OCI-LY7 (cell line): ENCODE measurements at regions not wholly inside any gene's neighbourhood (a gene's known extent, or its start where the extent isn't known, plus 50 kb on each side); places are given as distances from the start of the nearest gene placed in this dataset.

ENCODE experiments used
- BruUV-seq: library from RNA; stranded (reverse); fragments of 400-500 nt; replicated peaks from 2 replicates; lab custom pipeline; 2021; lab: Mats Ljungman, UMichigan
- CTCF ChIA-PET: fragments of 300-600 bp; sonication (Branson Sonifier 250); formaldehyde crosslinking; loops from one replicate; lab custom pipeline; 2022; ENCODE audit warnings: antibody characterized with exemption; ENCODE audit not compliant: unreplicated experiment; lab: Charles Lee
- POLR2A ChIA-PET: fragments of 300-600 bp; sonication (Branson Sonifier 250); formaldehyde crosslinking; loops from one replicate; lab custom pipeline; 2022; ENCODE audit warnings: antibody characterized with exemption; lab: Charles Lee
- DNase-seq: peaks from one replicate; pipeline ENCODE4 v3.0.0-alpha.2; 2015; ENCODE audit warnings: low spot score
- H2AFZ ChIP-seq: fragments of 200-600 bp; sonication (generic), shearing (Covaris generic); 2 replicates; pipeline ENCODE4 v1.6.1; 2014; ENCODE audit warnings: mild to moderate bottlenecking, antibody characterized with exemption, low read length, moderate library complexity
- H3K27ac ChIP-seq: fragments of 200-600 bp; sonication (generic); 2 replicates; pipeline ENCODE4 v1.5.1; 2014; ENCODE audit warnings: mixed run types, low read depth, mild to moderate bottlenecking, moderate library complexity, low read length, inconsistent platforms; ENCODE audit not compliant: poor library complexity, severe bottlenecking
- H3K36me3 ChIP-seq: fragments of 200-600 bp; sonication (generic); 2 replicates; pipeline ENCODE4 v1.6.1; 2014; ENCODE audit warnings: mild to moderate bottlenecking, antibody characterized with exemption, low read length, moderate library complexity, mixed read lengths; ENCODE audit not compliant: insufficient read depth
- H3K4me1 ChIP-seq: fragments of 200-600 bp; sonication (generic); 2 replicates; pipeline ENCODE4 v1.5.1; 2014; ENCODE audit warnings: mild to moderate bottlenecking, low read length; ENCODE audit not compliant: insufficient read depth, poor library complexity, severe bottlenecking
- H3K4me2 ChIP-seq: fragments of 200-600 bp; sonication (generic); 2 replicates; pipeline ENCODE4 v1.6.1; 2014; ENCODE audit warnings: mild to moderate bottlenecking, low read length
- H3K4me3 ChIP-seq: fragments of 200-600 bp; sonication (generic); 2 replicates; pipeline ENCODE4 v1.5.1; 2014; ENCODE audit warnings: mild to moderate bottlenecking, low read depth, low read length; ENCODE audit not compliant: poor library complexity, severe bottlenecking
- H3K79me2 ChIP-seq: fragments of 200-600 bp; sonication (generic); 2 replicates; pipeline ENCODE4 v1.6.1; 2016; ENCODE audit warnings: low read depth, mild to moderate bottlenecking, low read length, moderate library complexity, mixed read lengths; ENCODE audit not compliant: insufficient read depth
- H3K9me2 ChIP-seq: fragments of 200-600 bp; sonication (generic); 2 replicates; pipeline ENCODE4 v1.6.1; 2016; ENCODE audit warnings: mild to moderate bottlenecking, low read length, mixed read lengths; ENCODE audit not compliant: insufficient read depth
- H3K9me3 ChIP-seq: fragments of 200-600 bp; sonication (generic); 2 replicates; pipeline ENCODE4 v1.6.1; 2014; ENCODE audit warnings: mild to moderate bottlenecking, mixed run types, low read length, mixed read lengths
- H4K20me1 ChIP-seq: fragments of 200-600 bp; sonication (generic); 2 replicates; pipeline ENCODE4 v1.6.1; 2014; ENCODE audit warnings: mild to moderate bottlenecking, antibody characterized with exemption, low read length, moderate library complexity, mixed read lengths; ENCODE audit not compliant: insufficient read depth
- CTCF ChIP-seq: fragments of 200-600 bp; sonication (generic); conservative IDR thresholded peaks from 2 replicates; pipeline ENCODE4 v1.5.1; 2014; ENCODE audit warnings: mild to moderate bottlenecking, antibody characterized with exemption, low read length, moderate library complexity, mixed read lengths
- EZH2phosphoT487 ChIP-seq: fragments of 200-600 bp; sonication (generic); IDR thresholded peaks from 2 replicates; pipeline ENCODE4 v1.6.1; 2018; ENCODE audit warnings: low read depth, borderline replicate concordance, mild to moderate bottlenecking, mixed run types, antibody characterized with exemption, low read length, moderate library complexity, mixed read lengths
- intact Hi-C: fragments of 100-400 bp; cut with micrococcal nuclease; formaldehyde crosslinking; loops from one replicate; pipeline ENCODE4 v1.10.0; 2022; ENCODE audit not compliant: unreplicated experiment

DNA sequence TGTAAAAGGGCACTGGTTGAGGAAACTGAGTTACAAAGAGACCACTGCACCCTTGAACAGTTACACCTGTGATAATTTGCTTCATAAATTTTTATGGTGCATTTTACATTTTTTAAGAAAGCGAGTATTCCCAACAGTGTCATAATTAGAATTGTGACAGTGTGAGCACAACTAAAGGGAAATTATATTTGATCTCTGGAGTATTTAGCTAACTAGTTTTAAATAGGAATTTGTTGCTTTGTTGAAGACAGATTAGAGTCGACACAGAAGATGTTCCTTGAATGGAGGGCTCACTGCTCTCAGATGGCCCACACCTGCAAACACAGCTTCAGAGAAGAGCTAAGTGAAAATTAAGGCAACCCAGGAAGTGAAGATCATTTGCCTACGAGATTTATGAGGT, 555.0 kb upstream of the GOT2 start:
- BruUV-seq = no TSS peak
- no peak overlapping the region for H3K4me3 ChIP-seq
- H3K27ac ChIP-seq = no peak overlapping the region
- no peaks in the 10 kb centered on the region for H3K79me2 ChIP-seq
- TF ChIP-seq CTCF (no peak), EZH2phosphoT487 (no peak)
- H3K4me1 ChIP-seq = no peaks in the 10 kb centered on the region
- ChIA-PET POLR2A (no interaction called here), CTCF (no interaction called here)
- H3K4me2 ChIP-seq = no peak overlapping the region
- no peak overlapping the region for H2AFZ ChIP-seq
- no peaks in the 10 kb centered on the region for H3K9me3 ChIP-seq
- DNase-seq = no peak
- no peaks in the 10 kb centered on the region for H4K20me1 ChIP-seq
- no peaks in the 10 kb centered on the region for H3K9me2 ChIP-seq
- H3K36me3 ChIP-seq = no peaks in the 10 kb centered on the region
- intact Hi-C loops = no loop called here

DNA sequence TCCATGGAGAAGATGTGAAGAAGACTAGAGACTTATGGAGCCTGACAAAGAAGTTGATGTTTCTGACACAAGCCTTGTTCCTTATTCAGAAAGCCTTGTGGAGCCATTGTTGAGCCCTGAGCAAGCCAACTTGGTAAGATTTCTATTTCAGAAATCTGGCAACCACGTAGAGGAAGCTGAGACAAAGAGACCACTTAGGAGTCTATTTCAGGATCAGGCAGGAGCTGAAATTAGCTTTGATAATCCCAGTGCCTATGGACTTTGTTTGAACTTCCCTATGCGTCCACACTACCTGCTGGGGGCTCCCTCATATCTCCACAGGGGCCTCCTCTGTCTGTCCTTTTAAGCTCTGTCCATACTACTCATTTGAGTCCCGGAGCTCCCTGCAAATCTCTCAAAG, 540.0 kb upstream of the GOT2 start:
- intact Hi-C loops = no loop called here
- Histone ChIP-seq H2AFZ (no peak overlapping the region), H3K9me3 (no peaks in the 10 kb centered on the region), H3K4me2 (no peak overlapping the region), H4K20me1 (no peaks in the 10 kb centered on the region), H3K36me3 (no peaks in the 10 kb centered on the region), H3K9me2 (no peaks in the 10 kb centered on the region), H3K4me1 (no peaks in the 10 kb centered on the region), H3K4me3 (no peak overlapping the region), H3K79me2 (no peaks in the 10 kb centered on the region), H3K27ac (no peak overlapping the region)
- POLR2A ChIA-PET = no interaction called here
- CTCF ChIA-PET = no interaction called here
- no TSS peak for BruUV-seq
- DNase-seq = no peak
- TF ChIP-seq EZH2phosphoT487 = no peak
- TF ChIP-seq CTCF = no peak

GRCh38 chr16:59263955-59264354, 529.8 kb upstream of the GOT2 start:
- Histone ChIP-seq H2AFZ (no peak overlapping the region), H3K9me2 (no peaks in the 10 kb centered on the region), H3K4me1 (no peaks in the 10 kb centered on the region), H4K20me1 (no peaks in the 10 kb centered on the region), H3K36me3 (no peaks in the 10 kb centered on the region), H3K4me2 (no peak overlapping the region), H3K79me2 (no peaks in the 10 kb centered on the region), H3K27ac (no peak overlapping the region), H3K9me3 (no peaks in the 10 kb centered on the region), H3K4me3 (no peak overlapping the region)
- BruUV-seq = no TSS peak
- ChIA-PET POLR2A (interaction anchor here (1.1 kb wide), 1 partner anchor 9 kb away, joined by 4 read pairs; no protein-coding TSS in a partner anchor), CTCF (no interaction called here)
- TF ChIP-seq EZH2phosphoT487 (no peak), CTCF (no peak)
- intact Hi-C loops = no loop called here
- DNase-seq = no peak
